Progenitor cell of endocrine pancreas (in vitro differentiated cells): ENCODE measurements at regions not wholly inside any gene's neighbourhood (a gene's known extent, or its start where the extent isn't known, plus 50 kb on each side); places are given as distances from the start of the nearest gene placed in this dataset.
A peak's percentile ranks its signal among the peaks of the same experiment; 100 is the strongest.

ENCODE experiments used
- DNase-seq: peaks from one replicate; pipeline ENCODE4 v3.0.0; 2021; ENCODE audit warnings: low spot score; ENCODE audit not compliant: unreplicated experiment
- H3K27ac Mint-ChIP-seq: 2 replicates; pipeline ENCODE4 v1.8.0; 2021; ENCODE audit warnings: mild to moderate bottlenecking, moderate library complexity, mixed read lengths
- H3K27me3 Mint-ChIP-seq: 2 replicates; pipeline ENCODE4 v1.8.0; 2021; ENCODE audit warnings: mixed read lengths
- H3K36me3 Mint-ChIP-seq: 2 replicates; pipeline ENCODE4 v1.8.0; 2022; ENCODE audit warnings: mixed read lengths; ENCODE audit not compliant: insufficient read depth
- H3K4me1 Mint-ChIP-seq: 2 replicates; pipeline ENCODE4 v1.8.0; 2021; ENCODE audit warnings: low read depth, mixed read lengths
- H3K4me3 Mint-ChIP-seq: 2 replicates; pipeline ENCODE4 v1.8.0; 2021; ENCODE audit warnings: low read depth, mild to moderate bottlenecking, moderate library complexity, mixed read lengths
- H3K9me3 Mint-ChIP-seq: 2 replicates; pipeline ENCODE4 v1.8.0; 2021; ENCODE audit warnings: low read depth, mixed read lengths
- CTCF ChIP-seq: fragments of 200-600 bp; sonication (generic); IDR thresholded peaks from one replicate; pipeline ENCODE4 v1.5.0; 2021; ENCODE audit warnings: antibody characterized with exemption, mild to moderate bottlenecking; ENCODE audit not compliant: unreplicated experiment

GRCh38 chr3:187833375-187833774 is 88.1 kb upstream of the BCL6 start:
- peaks cover 14% of the 10 kb centered on the region for H3K36me3 Mint-ChIP-seq
- no peak for DNase-seq
- peaks cover 12% of the 10 kb centered on the region for H3K9me3 Mint-ChIP-seq
- no peaks in the 10 kb centered on the region for H3K27me3 Mint-ChIP-seq
- H3K4me3 Mint-ChIP-seq, result no peak overlapping the region
- H3K27ac Mint-ChIP-seq, result no peak overlapping the region
- H3K4me1 Mint-ChIP-seq, result peaks cover 15% of the 10 kb centered on the region
- no peak for TF ChIP-seq CTCF

GRCh38 chr3:187833799-187834578 is 88.7 kb upstream of the BCL6 start:
- Mint-ChIP-seq H3K36me3 (peaks cover 14% of the 10 kb centered on the region), H3K27ac (no peak overlapping the region), H3K4me1 (peaks cover 10% of the 10 kb centered on the region), H3K27me3 (no peaks in the 10 kb centered on the region), H3K9me3 (peaks cover 12% of the 10 kb centered on the region), H3K4me3 (no peak overlapping the region)
- no peak for TF ChIP-seq CTCF
- DNase-seq, result no peak

GRCh38 chr3:187836823-187837770 is 91.8 kb upstream of the BCL6 start:
- Mint-ChIP-seq H3K4me3 (no peak overlapping the region), H3K9me3 (peaks cover 12% of the 10 kb centered on the region), H3K27ac (peak overlapping the region; percentile 27), H3K4me1 (peaks cover 7% of the 10 kb centered on the region), H3K27me3 (no peaks in the 10 kb centered on the region), H3K36me3 (peaks cover 14% of the 10 kb centered on the region)
- TF ChIP-seq CTCF, result no peak
- no peak for DNase-seq

GRCh38 chr3:187838016-187838540 is 92.8 kb upstream of the BCL6 start:
- Mint-ChIP-seq H3K4me3 (no peak overlapping the region), H3K4me1 (peaks cover 7% of the 10 kb centered on the region), H3K9me3 (peaks cover 12% of the 10 kb centered on the region), H3K27me3 (no peaks in the 10 kb centered on the region), H3K36me3 (peaks cover 14% of the 10 kb centered on the region), H3K27ac (no peak overlapping the region)
- no peak for TF ChIP-seq CTCF
- DNase-seq, result no peak

GRCh38 chr3:187839422-187839821 is 94.2 kb upstream of the BCL6 start:
- Mint-ChIP-seq H3K36me3 (peaks cover 10% of the 10 kb centered on the region), H3K27me3 (no peaks in the 10 kb centered on the region), H3K4me1 (peaks cover 9% of the 10 kb centered on the region), H3K27ac (no peak overlapping the region), H3K9me3 (peaks cover 12% of the 10 kb centered on the region), H3K4me3 (no peak overlapping the region)
- TF ChIP-seq CTCF, result no peak
- no peak for DNase-seq
